Stimulated activated CD8-positive, alpha-beta memory T cell treated with anti-CD3 and anti-CD28 coated beads, Interleukin-4, amount 100 ng/mL, for 48 hours (primary cell): ENCODE measurements at regions not wholly inside any gene's neighbourhood (a gene's known extent, or its start where the extent isn't known, plus 50 kb on each side); places are given as distances from the start of the nearest gene placed in this dataset.
"Not testable (repeated sequence)": the region's sequence is repeated elsewhere in the genome, so short reads cannot be mapped to it uniquely, and the experiment has no call there.

ENCODE experiments used
- DNase-seq: peaks from one replicate; pipeline ENCODE4 v3.0.0-alpha.2; 2020

GRCh38 chr5:116746668-116747067, 172.0 kb upstream of the SEMA6A start:
- no peak for DNase-seq

GRCh38 chr5:116740771-116741170, 166.1 kb upstream of the SEMA6A start:
- DNase-seq: no peak

- DNase-seq: no peak
Measured at GRCh38 chr5:116739571-116739970, 164.9 kb upstream of the SEMA6A start.

GRCh38 chr5:116738615-116739261, 164.1 kb upstream of the SEMA6A start:
- no peak for DNase-seq

GRCh38 chr5:116738239-116738614, 163.6 kb upstream of the SEMA6A start:
- no peak for DNase-seq

GRCh38 chr5:116736671-116737070, 162.0 kb upstream of the SEMA6A start:
- DNase-seq: no peak

- no peak for DNase-seq
Measured at GRCh38 chr5:116733991-116734975, 159.7 kb upstream of the SEMA6A start.

GRCh38 chr5:116732591-116732990, 158.0 kb upstream of the SEMA6A start:
- DNase-seq: no peak

GRCh38 chr5:116731432-116731831, 156.8 kb upstream of the SEMA6A start:
- DNase-seq: no peak

- DNase-seq: no peak
Measured at GRCh38 chr5:116730706-116731105, 156.1 kb upstream of the SEMA6A start.

- DNase-seq: no peak
Measured at GRCh38 chr5:116730185-116730584, 155.6 kb upstream of the SEMA6A start.

- no peak for DNase-seq
Measured at GRCh38 chr5:116727248-116727647, 152.6 kb upstream of the SEMA6A start.

GRCh38 chr5:116726180-116726579, 151.6 kb upstream of the SEMA6A start:
- not testable (repeated sequence) for DNase-seq

GRCh38 chr5:116724971-116725370, 150.3 kb upstream of the SEMA6A start:
- DNase-seq: no peak

GRCh38 chr5:116722651-116723050, 148.0 kb upstream of the SEMA6A start:
- no peak for DNase-seq

- no peak for DNase-seq
Measured at GRCh38 chr5:116719106-116719505, 144.5 kb upstream of the SEMA6A start.

GRCh38 chr5:116718317-116718716, 143.7 kb upstream of the SEMA6A start:
- no peak for DNase-seq

GRCh38 chr5:116709082-116709481, 134.5 kb upstream of the SEMA6A start:
- DNase-seq: no peak

- DNase-seq: not testable (repeated sequence)
Measured at GRCh38 chr5:116705121-116705519, 130.5 kb upstream of the SEMA6A start.

- DNase-seq: no peak
Measured at GRCh38 chr5:116703941-116704340, 129.3 kb upstream of the SEMA6A start.

- no peak for DNase-seq
Measured at GRCh38 chr5:116703328-116703727, 128.7 kb upstream of the SEMA6A start.

GRCh38 chr5:116702776-116703175, 128.2 kb upstream of the SEMA6A start:
- no peak for DNase-seq

GRCh38 chr5:116699332-116699731, 124.7 kb upstream of the SEMA6A start:
- DNase-seq: no peak

- no peak for DNase-seq
Measured at GRCh38 chr5:116696366-116696765, 121.7 kb upstream of the SEMA6A start.
